Heart left ventricle (tissue), 13 donors: ENCODE measurements at regions not wholly inside any gene's neighbourhood (a gene's known extent, or its start where the extent isn't known, plus 50 kb on each side); places are given as distances from the start of the nearest gene placed in this dataset.

ENCODE experiments used
- POLR2A ChIP-seq, 2 donors: fragments of 450-650 bp; IDR thresholded peaks; one replicate each; pipeline ENCODE4 v1.6.1; 2017; ENCODE audit warnings: antibody characterized with exemption in 2 of 2, mild to moderate bottlenecking in 2 of 2, moderate library complexity in 2 of 2
- TF ChIP-seq, protein P1 (sequence below), 12 donors: fragments of 200-600 bp; sonication (generic) in 4 of 12; IDR thresholded peaks; one replicate each; pipeline versions ENCODE4 v1.5.0 to v1.8.0; 2018 to 2022; ENCODE audit warnings: antibody characterized with exemption in 12 of 12, mild to moderate bottlenecking in 5 of 12
- donor health status: ischemic (EF 13 %, LVEDD 7.1; RV severe dilation, severe dysfunction).
- donor health status: DM: no; HTN: yes; CAD: no.
- donor health status: DM: no; HTN: no; CAD: no.
- donor health status: ischemic (EF 25% LVEDD 6.9; RV normal size, moderate dysfunction).
- donor health status: ischemic (EF 25% LVEDD 5.7; RV mildly dilated, moderate dysfunction).
- donor health status: ischemic (EF 35%, LVEDD 5.7; RV mildly dilated, moderate dysfunction).
- donor health status: nonischemic (EF 11% LVEDD 7.7; RV severe dilation, severe dysfunction).
- donor health status: DM: yes; HTN: yes; CAD: no.
- donor health status: PGD.
- donor health status: ischemic (EF 29% LVEDD 5.4; RV normal size, mild dysfunction).
- donor health status: nonischemic (EF 23%, LVEDD 6.1; RV moderate dilation, normal function).

DNA sequence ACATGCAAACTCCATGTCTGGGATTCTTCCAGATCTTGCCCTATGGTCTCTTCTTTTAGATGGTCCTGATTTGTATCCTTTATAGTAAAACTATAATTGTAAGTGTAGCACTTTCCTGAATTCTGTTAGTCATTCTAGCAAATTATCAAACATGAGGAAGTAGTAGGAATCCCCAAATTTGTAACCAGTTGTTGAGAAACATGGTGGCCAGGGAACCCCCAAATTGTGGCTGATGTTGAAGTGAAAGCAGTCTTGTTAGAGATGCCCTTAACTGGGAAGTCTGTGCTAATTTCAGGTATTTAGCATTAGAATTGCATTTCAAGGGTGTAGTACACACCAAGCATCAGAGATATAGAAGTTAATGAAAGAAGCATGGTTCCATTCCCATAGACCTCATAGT lies 180.4 kb upstream of the STT3B start:
- TF ChIP-seq, protein P1, sequence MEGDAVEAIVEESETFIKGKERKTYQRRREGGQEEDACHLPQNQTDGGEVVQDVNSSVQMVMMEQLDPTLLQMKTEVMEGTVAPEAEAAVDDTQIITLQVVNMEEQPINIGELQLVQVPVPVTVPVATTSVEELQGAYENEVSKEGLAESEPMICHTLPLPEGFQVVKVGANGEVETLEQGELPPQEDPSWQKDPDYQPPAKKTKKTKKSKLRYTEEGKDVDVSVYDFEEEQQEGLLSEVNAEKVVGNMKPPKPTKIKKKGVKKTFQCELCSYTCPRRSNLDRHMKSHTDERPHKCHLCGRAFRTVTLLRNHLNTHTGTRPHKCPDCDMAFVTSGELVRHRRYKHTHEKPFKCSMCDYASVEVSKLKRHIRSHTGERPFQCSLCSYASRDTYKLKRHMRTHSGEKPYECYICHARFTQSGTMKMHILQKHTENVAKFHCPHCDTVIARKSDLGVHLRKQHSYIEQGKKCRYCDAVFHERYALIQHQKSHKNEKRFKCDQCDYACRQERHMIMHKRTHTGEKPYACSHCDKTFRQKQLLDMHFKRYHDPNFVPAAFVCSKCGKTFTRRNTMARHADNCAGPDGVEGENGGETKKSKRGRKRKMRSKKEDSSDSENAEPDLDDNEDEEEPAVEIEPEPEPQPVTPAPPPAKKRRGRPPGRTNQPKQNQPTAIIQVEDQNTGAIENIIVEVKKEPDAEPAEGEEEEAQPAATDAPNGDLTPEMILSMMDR (IDR thresholded peaks at IDR 0.05): no peak
- TF ChIP-seq POLR2A (IDR thresholded peaks at IDR 0.05): no peak
